AG20443 (cell line): ENCODE measurements at regions not wholly inside any gene's neighbourhood (a gene's known extent, or its start where the extent isn't known, plus 50 kb on each side); places are given as distances from the start of the nearest gene placed in this dataset.

Experiments used
- DNase-seq: peaks from one replicate; pipeline ENCODE4 v3.0.0; 2012; ENCODE audit warnings: low spot score, mixed read lengths

- no peak for DNase-seq
Measured at GRCh38 chr18:22074282-22075070, 94.9 kb upstream of the GATA6 start.

DNA sequence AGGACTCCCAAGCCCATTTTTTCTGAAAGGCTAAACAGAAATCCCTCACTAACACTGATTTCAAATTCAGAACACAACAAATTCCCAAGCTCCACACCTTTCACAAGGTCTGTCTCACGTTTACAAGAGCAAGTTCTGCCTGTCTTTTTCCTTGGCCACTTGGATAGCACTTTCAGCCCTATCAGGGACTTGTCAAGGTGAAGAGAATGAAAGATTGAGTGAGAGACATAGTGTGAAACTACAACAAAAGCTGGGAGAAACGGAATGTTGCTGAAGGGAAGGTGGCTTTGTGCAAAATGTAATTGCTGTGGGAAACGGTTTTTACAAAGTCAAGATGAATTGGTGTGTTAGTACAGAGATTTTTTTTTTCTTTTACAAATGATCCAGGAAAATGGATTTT is 89.4 kb upstream of the GATA6 start:
- no peak for DNase-seq

DNA sequence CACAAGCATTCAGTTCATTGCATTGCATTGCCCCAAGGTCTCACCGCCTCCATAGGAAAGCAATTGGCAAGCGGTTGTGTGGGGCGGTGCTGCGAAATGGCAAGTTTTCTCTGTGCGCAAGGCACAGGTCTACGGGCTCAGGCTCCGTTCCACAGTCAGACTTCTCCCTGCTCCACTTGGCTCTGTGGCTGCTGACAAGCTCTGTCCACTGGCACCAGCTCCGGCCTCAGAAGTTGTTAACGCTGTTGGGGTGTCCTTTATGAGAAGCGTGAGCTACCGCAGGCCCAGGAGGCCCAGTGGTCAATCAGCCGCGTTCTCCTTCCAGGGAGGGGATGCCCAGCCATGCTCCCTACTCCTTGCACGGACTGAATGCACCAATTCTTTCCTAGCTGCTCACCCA is 87.0 kb upstream of the GATA6 start:
- DNase-seq, result no peak

GRCh38 chr18:22084547-22084946 is 84.8 kb upstream of the GATA6 start:
- DNase-seq, result no peak

DNA sequence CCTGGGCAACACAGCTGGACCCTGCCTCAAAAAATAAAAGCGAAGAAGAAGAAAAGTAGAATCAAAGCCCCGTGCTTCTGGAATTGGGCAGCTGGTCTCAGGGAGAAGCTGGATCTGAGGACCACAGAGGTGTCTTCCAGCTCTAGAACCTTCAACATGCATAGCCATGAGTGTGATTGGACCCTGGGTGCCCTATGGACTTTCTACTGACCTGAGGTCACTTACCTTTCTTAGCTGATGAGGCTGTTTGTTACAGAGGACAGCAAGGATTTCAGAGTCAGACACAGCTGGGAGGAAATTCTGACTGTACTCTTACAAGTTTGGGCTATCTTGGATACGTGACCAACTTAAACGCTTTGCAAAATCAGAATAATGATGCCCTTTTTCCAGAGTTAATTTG is 82.4 kb upstream of the GATA6 start:
- no peak for DNase-seq

DNA sequence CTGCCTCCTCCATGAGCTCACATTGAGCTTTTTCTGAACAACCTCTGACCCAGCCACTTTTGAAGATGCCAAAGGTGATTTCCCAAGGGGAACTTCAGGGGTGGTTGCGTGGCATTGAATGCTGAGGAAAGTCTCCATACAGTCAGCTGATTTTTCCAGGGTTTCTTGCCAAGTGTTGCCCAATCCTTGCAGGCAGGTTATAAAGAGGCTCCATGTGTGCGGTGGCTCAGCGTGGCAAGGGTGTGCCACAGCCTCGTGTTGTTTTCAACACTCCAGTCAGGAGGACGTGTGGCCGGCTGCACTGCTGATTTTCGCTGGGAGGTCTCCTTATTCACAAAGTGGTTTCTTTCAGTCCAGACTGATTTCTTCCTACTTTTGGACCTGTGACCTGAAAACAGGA is 81.4 kb upstream of the GATA6 start:
- DNase-seq, result no peak

DNA sequence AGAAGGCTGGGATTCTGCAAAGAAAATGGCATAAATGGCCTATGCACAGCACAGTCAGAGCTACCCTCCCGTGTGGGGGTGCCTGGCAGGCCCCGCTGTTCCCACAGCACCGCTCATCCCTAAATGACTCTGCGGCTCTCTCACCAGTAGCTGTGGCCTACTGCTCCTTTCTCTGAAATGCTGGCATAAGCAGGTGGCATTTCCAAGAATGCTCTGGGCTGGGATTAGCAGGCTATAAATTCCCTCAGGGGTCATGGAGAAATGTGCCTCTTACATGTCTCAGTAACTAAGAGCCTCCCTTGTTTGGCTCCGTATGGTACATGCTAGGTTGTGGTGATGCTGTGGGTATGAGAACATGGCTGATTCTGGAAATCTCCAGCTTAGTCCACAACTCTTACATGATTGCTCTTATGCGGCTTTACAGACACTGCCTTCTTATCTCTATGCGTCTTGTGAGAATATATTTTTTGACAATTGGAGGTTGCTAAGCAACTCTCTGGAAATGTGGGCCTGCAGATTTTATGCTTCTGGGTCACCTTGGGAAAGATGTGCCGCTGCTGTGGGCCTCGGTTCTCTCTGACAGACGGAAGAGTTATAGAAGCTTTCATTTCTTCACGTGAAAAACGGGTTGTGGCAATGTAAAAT is 80.3 kb upstream of the GATA6 start:
- no peak for DNase-seq

GRCh38 chr18:22091341-22091740 is 78.0 kb upstream of the GATA6 start:
- no peak for DNase-seq

GRCh38 chr18:22093731-22094357 is 75.5 kb upstream of the GATA6 start:
- DNase-seq, result no peak

GRCh38 chr18:22094358-22094734 is 75.0 kb upstream of the GATA6 start:
- no peak for DNase-seq

DNA sequence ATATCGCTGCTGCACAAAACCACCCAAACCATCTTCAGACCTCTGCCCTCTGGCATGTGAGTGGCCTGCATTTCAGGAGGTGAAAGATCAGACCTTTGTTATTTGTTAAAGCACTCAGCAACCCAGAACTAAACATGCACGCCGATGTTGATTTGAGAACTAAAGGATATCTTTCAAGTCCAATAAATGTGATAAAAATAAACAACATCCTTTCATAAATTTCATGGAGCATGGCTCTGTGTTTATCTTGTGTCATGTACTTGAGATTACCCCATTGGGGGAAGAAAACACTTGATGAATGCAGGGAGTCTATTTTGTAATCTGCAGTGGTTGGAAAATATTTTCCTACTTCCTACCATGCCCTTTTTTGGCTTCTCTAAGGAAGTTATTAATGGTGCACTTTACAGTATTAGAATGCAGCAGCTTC is 70.8 kb upstream of the GATA6 start:
- DNase-seq, result no peak

GRCh38 chr18:22099925-22100324 is 69.5 kb upstream of the GATA6 start:
- DNase-seq, result no peak

- no peak for DNase-seq
Measured at GRCh38 chr18:22101731-22102130, 67.7 kb upstream of the GATA6 start.

DNA sequence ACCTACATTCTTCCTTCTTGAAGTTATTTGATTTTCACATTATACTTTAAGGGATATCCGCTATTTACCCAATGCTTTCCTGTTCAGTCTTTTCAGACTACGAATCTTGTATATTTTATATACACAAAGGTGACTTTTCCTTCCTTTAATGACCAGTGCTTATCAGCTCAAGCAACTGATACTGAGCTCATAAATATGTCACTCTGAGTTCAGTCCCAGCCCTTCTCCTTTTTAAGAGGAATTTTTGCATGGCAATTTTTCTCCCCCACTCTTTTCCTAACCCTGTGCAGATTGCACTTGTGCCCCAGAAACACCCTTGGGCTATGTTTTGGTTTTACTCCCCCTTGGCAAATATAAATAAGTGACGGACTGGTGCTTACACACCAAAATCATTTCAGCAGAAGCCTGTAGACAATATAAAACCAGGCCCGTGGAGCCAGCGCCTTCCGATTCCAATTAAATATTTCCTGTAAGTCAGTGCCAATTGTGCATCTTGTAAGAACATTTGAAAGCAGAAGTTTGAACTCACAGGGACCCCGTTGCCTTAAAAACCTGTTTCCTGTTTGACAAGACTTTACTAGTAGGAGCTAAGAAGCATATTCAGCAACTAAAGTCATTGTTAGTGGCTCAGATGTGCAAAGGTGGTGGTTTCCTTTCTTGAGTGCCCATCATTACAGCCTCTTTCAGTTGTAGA is 66.3 kb upstream of the GATA6 start:
- DNase-seq, result no peak

GRCh38 chr18:22103647-22104031 is 65.8 kb upstream of the GATA6 start:
- no peak for DNase-seq

DNA sequence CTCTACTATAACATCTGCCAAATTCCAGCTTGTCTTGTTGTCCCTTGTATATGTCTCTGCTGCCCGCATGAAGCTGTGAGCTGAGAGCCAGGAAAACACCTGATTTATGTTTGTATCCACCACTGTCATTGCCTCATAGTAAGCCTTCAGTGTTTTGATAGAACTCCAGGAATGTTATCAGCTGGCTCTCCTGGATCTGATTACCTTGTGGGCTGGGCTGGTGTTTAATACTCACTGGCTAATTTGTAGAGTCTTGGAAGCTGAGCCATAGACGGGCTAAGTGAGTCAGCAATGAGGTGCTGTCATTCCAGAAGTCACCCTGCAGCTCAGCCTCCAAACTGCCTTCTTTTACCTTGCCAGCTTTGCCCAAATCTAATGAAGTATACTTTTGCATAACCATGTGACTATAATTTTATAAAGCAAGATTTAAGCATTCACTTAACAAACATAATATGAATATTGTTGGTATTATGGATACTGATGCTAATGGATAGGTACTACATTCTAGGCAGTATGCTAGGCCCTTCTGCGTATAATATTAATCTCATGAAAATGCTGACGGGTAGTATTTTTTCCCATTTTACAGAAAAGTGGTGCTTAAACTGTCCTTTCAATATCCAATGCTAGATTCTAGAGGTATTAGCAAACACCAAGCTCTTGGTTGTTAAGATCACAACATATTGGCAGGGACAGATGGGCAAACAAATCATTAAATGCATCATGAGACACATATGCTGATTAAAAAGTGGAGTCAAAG is 62.7 kb upstream of the GATA6 start:
- DNase-seq, result no peak

DNA sequence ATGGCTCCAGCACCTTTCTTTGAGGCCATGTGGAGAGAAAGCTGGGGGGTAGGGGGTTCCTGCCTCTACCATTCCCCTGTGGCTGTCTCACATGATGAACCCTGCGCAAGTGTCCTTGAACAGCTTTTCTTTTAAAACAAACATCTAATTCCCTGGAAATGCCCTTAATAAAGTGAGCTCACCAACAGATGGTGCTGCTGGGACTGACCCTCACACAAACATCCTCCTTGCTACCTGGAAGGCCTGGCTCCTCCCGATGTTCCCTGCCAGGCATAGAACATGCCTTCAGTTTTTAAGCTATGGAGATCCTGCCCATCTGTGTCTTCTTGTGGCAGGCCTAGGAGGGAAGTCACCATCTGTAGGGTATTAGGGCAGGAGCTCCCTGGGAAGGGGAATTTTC is 60.7 kb upstream of the GATA6 start:
- DNase-seq, result no peak

DNA sequence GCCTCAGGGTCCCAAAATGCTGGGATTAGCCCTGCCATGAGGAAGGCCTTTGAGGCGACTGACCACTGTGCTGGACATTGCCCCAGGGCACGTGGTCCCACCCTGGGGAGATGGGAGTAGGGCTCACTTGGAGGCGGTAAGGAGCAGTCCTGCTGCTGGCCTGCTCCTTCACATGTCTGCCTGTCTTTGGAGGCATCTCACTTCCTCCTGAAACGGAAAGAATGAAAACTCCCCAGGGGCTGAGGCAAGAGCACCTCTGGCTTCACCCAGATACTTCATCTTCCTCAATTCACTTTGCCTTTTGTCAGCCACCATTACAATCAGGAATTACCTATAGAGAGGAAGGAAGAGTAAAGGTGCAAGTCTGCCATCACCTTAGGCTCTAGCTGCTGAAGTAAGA is 59.9 kb upstream of the GATA6 start:
- no peak for DNase-seq

DNA sequence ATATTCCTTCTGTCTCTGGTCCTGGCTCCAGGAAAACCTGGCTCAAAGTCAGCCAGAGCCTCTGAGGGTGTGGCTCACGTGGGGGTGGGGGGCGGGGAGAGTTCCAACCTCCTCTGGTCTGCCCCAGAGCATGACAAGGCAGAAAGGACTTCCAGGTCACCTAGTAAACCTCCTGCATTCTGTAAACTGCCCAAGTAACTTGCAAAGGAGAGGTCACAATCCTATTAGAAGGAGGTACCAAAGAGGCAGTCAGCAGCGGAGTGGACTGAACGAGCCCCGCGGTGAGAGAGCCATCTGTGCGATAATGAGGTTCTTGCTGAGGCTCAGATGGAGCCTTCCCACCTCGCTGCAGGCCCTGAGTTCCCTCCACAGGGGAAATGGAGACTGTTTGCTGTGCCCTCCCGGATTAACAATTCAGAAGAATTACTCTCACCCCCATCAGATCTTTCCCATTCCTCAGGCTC is 58.9 kb upstream of the GATA6 start:
- DNase-seq, result no peak

DNA sequence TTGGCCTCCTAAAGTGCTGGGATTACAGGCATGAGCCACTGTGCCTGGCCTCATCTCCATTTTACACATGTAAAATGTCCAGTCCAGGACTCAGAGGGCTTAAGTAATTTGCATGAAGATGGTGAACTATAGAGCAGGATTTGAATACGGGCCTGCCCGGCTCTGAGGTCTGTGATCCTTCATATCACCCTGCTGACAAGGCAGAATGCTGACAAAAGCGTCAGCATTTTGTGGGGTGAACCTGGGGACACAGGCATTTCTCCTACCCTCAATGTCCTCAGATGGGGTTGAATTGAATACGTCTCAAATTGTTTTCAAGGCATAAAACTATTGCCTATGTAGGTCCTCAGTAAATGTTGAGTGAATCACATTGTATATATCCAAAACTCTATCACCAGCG is 57.2 kb upstream of the GATA6 start:
- no peak for DNase-seq

GRCh38 chr18:22113144-22113844 is 56.1 kb upstream of the GATA6 start:
- no peak for DNase-seq
